Inflammatory macrophage treated with lipopolysaccharide for 4 hours (primary cell): ENCODE measurements at regions not wholly inside any gene's neighbourhood (a gene's known extent, or its start where the extent isn't known, plus 50 kb on each side); places are given as distances from the start of the nearest gene placed in this dataset.
"Not testable (repeated sequence)": the region's sequence is repeated elsewhere in the genome, so short reads cannot be mapped to it uniquely, and the experiment has no call there.

Experiments used
- DNase-seq: peaks from one replicate; pipeline ENCODE4 v3.0.0-alpha.2; 2020

DNA sequence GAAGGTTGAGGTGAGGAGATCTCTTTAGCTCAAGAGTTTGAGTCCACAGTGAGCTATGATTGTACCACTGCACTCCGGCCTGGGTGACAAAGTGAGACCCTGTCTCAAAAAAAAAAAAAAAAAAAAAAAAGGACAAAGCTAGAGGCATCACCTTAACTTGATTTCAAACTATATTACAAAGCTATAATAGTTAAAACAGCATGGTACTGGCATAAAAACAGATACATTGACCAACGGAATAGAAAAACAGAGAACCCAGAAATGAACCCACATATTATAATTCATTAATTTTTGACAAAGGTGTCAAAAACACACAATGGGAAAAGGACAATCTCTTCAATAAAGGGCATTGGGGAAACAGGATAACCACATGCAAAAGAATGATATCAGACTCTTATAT, 50.8 kb upstream of the MBOAT1 start:
- no peak for DNase-seq

- no peak for DNase-seq
Measured at GRCh38 chr6:20265842-20266241, 53.6 kb upstream of the MBOAT1 start.

DNA sequence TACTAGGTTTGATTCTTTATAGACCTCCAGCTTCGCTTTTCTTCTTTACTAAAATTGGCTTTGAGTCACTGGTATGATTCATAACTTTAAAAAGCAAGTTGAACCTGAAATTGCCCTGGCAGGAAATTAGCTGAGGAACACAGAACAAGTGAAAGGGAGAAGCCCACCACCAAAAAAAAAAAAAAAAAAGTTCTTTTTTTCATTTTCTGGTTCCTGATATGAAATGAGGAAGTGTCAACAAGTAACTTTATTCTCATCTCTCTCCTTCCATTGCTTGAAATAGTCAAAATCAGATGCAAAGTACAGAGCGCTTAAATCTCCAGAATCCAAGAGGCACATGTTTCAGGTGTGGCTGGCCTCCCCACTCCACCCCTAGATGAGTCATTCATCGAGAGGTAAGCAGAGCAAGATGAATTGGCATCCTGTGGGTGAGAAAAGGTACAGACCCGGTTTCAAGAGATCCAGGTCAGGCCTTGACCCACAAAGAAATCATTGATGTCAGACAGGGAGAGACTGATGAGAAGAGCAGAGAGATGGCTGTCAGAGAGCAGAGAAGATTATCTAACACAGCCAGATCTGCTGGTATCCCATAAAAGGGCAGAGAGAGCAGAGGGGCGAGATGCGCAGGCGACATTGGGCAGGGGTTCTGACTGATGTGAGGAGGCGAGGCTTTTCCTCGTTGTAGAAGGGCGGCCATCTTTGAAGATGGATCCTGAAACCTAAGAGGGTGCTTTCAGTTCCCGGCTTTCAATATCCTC, 54.8 kb upstream of the MBOAT1 start:
- peak; percentile 27 for DNase-seq

DNA sequence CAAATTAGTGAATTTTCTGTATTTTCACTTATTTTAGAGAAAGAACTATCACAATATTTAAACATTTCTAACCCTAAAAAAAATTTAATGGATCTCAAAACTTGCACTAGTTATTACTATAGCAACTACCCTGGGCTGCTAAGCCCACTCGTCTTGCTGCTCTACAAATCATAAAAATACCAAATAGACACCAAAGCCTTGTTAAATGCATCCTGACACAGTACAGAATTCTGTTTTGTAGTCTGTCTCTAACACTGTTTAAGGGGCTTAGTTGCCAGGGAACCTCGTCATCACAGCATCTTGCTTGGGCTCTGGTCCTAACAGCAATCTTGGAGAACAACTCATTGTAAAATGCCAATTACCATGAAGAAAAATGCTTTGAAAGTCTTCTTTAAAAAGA, 56.9 kb upstream of the MBOAT1 start:
- DNase-seq, result no peak

DNA sequence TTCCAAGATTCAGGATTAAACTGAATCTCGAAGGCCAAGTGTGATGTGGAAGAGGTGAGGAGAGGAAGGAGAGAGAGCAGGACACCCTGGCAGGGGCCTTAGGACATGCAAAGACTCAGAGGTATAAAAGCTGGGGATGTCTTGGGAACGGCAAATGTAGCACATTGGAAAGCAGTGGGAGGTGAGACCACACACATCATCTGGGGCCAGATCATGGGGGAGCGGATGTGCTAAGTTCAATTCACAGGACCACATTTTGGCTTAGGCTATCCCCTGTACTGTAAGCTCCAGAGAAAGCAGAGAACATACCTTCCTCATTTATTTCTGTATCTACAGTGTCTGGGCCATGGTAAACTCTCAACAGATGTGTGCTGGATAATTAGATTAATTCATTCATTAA, 59.5 kb upstream of the MBOAT1 start:
- no peak for DNase-seq

GRCh38 chr6:20274137-20274536, 61.9 kb upstream of the MBOAT1 start:
- DNase-seq, result no peak

DNA sequence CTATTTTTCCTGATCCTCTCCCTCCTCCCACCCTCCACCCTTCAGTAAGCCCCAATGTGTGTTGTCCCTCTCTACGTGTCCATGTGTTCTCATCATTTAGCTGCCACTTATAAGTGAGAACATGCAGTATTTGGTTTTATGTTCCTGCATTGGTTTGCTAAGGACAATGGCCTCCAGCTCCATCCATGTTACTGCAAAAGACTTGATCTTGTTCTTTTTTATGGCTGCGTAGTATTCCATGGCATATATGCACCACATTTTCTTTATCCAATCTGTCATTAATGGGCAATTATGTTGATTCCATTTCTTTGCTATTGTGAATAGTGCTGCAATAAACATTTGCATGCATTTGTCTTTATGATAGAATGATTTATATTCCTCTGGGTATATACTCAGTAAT, 63.6 kb upstream of the MBOAT1 start:
- not testable (repeated sequence) for DNase-seq

DNA sequence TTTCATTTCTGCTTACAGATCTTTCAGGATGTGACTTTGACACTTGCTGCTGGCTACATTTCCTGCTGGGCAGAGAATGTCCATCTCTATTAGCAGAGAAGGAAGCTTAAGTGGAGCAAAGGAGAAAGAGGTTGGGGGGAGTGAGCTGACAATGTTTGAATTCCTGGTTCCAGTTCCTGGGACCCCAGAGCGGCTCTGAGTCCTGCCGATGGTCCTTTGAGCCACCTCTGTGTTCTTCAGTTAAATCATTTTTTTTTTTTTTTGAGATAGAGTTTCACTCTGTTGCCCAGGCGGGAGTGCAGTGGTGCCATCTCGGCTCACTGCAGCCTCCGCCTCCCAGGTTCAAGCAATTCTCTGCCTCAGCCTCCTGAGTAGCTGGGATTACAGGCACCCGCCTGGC, 65.5 kb upstream of the MBOAT1 start:
- DNase-seq, result not testable (repeated sequence)

GRCh38 chr6:20279051-20279450, 66.8 kb upstream of the MBOAT1 start:
- DNase-seq, result no peak

GRCh38 chr6:20279608-20280287, 67.5 kb upstream of the MBOAT1 start:
- peak; percentile 18 for DNase-seq

- DNase-seq, result no peak
Measured at GRCh38 chr6:20280288-20280621, 68.0 kb upstream of the MBOAT1 start.

DNA sequence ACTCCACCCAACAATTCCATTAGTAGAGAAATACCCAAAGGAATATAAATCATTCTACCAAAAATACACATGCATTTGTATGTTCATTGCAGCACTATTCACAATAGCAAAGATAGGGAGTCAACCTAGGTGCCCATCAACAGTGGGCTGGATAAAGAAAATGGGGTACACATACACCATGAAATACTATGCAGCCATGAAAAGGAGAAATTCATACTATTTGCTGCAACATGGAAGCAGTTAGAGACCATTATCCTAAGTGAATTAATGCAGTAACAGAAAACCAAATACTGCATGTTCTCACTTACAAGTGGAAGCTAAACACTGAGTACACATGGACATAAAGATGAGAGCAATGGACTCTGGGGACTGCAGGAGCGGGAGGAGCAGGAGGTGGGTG, 72.4 kb upstream of the MBOAT1 start:
- no peak for DNase-seq

DNA sequence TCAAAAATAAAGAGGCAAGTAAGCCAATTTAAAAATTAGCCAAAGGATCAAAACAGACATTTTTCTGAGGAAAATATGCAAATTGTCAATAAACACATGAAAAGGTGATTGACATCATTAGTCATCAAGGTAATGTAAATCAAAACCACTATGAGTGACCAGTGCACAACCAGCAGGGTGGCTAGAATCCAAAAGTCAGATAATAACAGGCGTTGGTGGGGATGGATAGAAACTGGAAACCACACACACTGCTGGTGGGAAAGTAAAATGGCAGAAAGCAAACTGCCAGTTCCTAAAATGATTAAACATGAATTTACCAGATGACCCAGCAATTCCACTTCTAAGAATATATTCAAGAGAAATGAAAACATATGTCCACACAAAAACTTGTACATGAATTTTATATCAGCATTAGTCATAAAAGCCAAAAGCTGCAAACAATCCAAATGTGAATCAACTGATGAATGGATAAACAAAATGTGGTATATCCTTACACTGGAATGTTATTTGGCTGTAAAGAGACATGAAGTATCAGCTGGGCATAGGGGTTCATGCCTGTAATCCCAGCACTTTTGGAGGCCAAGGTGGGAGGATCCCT, 74.8 kb upstream of the MBOAT1 start:
- no peak for DNase-seq

DNA sequence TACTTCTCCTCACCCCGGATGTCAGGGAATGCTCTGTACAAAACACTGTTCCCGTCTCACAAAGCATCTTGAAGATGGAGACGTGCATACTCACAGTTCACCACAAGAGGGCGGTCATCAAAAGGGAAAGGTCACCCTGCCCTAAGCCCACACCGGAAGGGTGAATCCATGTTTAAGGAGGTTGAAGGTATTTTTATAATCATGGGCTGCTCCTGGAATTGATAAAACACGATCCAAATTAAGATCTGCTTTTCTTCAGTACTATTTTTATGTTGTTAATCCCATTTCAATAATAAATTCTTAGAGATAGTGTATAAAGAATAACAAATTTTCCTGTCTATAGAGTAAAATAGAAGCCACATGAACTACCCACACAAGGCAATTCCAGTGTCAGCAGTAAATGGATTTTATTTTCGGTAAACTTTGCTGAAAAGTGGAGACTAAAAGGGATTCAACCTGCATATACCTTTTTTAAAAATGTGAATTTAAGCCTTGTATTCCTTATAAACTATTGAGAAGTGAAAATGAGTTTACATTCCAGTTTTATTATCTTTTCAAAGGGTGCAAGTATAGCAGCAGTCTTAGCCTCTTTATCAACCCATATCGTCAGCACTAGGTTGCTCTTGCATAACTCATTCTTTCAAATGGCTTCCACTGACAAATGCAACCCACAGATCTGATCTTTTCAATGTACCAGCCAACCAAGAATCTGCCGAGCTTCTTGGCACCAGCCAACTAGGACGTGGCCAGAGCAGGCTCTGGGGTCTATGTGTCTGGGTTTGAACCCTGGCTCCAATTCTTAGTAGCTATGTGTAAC, 79.7 kb upstream of the MBOAT1 start:
- DNase-seq, result peak; percentile 81

DNA sequence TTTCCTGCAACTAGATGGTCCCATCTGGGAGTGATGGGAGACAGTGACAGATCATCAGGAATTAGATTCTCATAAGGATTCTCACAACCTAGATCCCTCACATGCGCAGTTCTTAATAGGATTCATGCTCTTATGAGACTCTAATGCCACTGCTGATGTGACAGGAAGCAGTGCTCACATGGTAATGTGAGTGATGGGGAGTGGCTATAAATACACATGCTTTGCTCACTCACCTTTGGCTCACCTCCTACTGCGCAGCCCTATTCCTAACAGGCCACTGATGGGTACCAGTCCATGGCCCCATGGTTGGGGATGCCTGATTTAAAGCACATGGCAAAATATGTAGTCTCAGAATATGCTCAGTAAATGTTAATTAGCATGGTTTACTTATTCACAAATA, 80.6 kb upstream of the MBOAT1 start:
- no peak for DNase-seq

DNA sequence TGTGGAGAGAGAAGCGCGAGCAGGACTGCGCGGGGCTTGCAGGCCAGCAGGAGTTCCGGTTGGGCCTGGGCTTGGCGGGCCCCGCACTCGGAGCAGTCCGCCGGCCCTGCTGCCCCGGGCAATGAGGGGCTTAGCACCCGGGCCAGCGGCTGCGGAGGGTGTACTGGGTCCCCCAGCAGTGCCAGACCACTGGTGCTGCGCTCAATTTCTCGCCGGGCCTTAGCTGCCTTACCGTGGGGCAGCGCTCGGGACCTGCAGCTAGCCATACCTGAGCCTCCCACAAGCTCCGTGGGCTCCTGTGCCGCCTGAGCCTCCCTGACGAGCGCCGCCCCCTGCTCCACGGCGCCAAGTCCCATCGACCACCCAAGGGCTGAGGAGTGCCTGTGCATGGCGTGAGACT, 89.0 kb upstream of the MBOAT1 start:
- DNase-seq, result no peak

DNA sequence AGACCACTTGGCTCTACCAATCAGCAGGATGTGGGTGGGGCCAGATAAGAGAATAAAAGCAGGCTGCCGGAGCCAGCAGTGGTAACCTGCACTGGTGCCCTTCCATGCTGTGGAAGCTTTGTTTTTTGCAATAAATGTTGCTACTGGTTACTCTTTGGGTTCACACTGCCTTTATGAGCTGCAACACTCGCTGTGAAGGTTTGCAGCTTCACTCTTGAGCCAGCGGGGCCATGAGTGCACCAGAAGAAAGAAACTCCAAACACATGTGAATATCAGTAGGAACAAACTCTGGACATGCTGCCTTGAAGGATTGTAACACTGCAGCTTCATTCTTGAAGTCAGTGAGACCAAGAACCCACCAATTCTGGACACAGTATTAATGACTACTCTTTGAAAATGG, 89.9 kb upstream of the MBOAT1 start:
- no peak for DNase-seq

DNA sequence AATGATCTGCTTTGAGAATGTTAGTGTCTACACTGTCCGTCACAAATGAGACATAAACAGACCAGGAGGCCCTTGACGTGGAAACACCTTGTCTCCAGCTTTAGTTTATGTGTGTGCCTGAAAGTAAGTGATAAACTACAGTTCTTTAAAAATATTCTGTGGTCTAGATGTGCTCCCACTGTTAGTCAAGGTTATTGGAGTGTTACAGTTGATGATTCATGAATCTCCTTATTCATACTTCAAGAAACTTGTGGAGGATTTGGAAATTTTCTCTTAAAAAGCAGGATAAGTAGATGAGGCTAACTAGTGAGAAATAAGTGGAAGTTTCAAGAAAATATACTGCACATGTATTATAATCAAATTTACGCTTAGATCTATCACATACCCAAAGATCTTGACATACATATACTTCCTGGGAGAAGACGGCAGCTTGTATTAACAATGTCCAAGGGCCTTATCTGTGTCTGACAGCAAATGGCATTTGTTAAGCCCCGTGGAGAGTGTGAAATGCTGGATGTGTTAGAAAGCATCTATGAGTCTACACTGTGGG, 90.5 kb upstream of the MBOAT1 start:
- no peak for DNase-seq

DNA sequence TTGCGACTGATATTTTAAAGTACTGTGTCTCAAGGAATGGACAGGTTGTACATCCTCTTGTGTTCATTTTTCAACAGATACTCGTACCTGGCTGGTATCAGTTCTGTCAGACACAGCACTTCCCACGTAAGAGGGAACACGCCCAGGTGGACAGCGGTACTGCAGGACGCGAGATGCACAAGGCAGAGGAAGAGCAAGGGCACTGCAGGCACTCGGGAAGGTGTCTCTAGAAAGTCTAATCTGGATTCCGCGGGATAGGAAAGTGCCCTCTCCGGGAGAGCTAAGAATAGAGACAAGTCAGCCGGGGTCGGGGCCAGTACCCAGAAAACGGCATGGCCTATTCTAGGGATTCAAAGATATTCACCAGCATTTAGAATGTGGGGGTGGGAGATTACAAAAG, 94.2 kb upstream of the MBOAT1 start:
- DNase-seq, result no peak

GRCh38 chr6:20309186-20309585, 92.5 kb upstream of the E2F3 start:
- DNase-seq, result no peak

- DNase-seq, result no peak
Measured at GRCh38 chr6:20310185-20310584, 91.5 kb upstream of the E2F3 start.

DNA sequence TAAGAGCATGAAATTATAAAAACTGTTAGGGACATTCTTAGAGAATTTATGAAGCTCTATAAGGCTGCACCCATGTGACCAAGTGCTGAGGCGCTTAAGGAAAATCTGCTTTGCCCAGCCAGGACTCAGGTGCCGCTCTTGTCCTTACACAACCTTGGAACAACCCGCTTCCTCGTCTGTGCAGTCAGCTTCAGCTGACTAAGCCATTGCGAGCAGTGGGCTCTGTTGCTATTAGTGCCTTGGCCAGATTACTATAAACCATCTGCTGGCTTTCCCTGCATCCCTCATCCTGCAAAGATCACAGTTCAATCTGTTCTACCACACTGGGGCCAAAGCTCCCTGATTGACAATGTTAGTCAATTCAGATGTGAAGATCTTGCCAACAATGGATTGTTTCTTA, 89.1 kb upstream of the E2F3 start:
- peak; percentile 12 for DNase-seq

- no peak for DNase-seq
Measured at GRCh38 chr6:20313051-20313450, 88.6 kb upstream of the E2F3 start.
